ENCODE measurements at regions not wholly inside any gene's neighbourhood (a gene's known extent, or its start where the extent isn't known, plus 50 kb on each side); places are given as distances from the start of the nearest gene placed in this dataset.
"Not testable (repeated sequence)": the region's sequence is repeated elsewhere in the genome, so short reads cannot be mapped to it uniquely, and the experiment has no call there.

DNA sequence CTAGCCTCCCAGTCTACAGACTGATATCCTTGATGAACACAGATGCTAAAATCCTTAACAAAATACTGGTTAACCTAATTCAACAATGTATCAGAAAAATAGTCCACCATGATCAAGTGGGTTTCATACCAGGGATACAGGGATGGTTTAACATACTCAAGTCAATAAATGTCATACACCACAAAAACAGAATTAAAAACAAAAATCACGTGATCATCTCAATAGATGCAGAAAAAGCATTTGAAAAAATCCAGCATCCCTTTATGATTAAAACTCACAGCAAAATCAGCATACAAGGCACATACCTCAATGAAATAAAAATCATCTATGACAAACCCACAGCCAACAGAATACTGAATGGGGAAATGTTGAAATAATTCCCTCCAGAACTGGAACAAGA is 685.7 kb upstream of the DPPA4 start:
- not testable (repeated sequence) for ATAC-seq; H3K27me3 Mint-ChIP-seq; H3K4me3 Mint-ChIP-seq; H3K36me3 Mint-ChIP-seq (ENCODE audit: low read depth); H3K27ac Mint-ChIP-seq; DNase-seq; H3K4me1 Mint-ChIP-seq; H3K9me3 ChIP-seq (ENCODE audit: control insufficient read depth, low read length, poor library complexity, severe bottlenecking)

DNA sequence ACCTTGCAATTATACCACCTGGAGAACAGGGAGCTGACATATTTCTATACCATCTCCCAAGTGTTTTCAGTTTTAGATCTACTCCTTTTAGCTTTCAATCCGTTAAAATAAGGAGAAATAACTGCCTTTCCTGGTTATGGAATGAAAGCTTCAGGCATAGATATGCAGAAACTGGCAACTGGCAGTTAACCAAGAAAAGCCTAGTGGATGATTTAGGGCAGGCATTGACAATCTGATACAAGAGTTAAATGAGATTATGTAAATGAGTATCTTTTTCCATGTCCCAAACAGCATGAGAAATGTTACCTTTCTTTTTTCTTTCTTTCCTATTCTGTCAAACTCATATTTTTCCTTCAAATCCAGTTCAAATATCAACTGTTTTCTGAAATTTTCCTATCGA is 689.1 kb upstream of the DPPA4 start:
- no peaks in the 10 kb centered on the region for H3K27me3 Mint-ChIP-seq
- H3K27ac Mint-ChIP-seq, result no peak overlapping the region
- H3K9me3 ChIP-seq (ENCODE audit: control insufficient read depth, low read length, poor library complexity, severe bottlenecking), result no peaks in the 10 kb centered on the region
- peaks cover 2% of the 10 kb centered on the region for H3K36me3 Mint-ChIP-seq (ENCODE audit: low read depth)
- DNase-seq (no peak), ATAC-seq (no peak)
- no peak overlapping the region for H3K4me3 Mint-ChIP-seq
- H3K4me1 Mint-ChIP-seq, result no peaks in the 10 kb centered on the region

GRCh38 chr3:110027446-110028080 is 690.2 kb upstream of the DPPA4 start:
- H3K27me3 Mint-ChIP-seq, result no peaks in the 10 kb centered on the region
- H3K36me3 Mint-ChIP-seq (ENCODE audit: low read depth), result peaks cover 2% of the 10 kb centered on the region
- ATAC-seq, result no peak

DNA sequence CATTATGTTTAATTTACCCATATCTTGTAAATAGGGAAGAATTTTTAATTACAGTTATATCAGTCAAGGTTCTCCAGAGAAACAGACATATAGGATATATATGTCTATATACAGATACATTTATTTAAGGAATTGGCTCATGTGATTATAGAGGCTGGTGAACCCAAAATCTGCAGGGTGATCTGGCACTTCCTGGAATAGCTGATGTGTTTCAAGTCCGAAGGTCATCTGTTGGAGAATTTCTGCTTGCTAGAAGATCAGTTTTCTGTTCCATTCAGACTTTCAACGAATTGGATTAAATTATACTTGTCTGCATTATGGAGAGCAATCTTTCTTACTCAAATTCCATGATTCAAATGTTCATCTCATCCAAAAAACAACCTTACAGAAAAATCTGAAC is 694.6 kb upstream of the DPPA4 start:
- H3K27ac Mint-ChIP-seq, result no peak overlapping the region
- no peaks in the 10 kb centered on the region for H3K4me1 Mint-ChIP-seq
- DNase-seq, result no peak
- no peaks in the 10 kb centered on the region for H3K9me3 ChIP-seq (ENCODE audit: control insufficient read depth, low read length, poor library complexity, severe bottlenecking)
- ATAC-seq, result no peak
- H3K4me3 Mint-ChIP-seq, result no peak overlapping the region
- no peaks in the 10 kb centered on the region for H3K27me3 Mint-ChIP-seq
- peaks cover 2% of the 10 kb centered on the region for H3K36me3 Mint-ChIP-seq (ENCODE audit: low read depth)

More at GRCh38 chr3:110027446-110028080, 690.2 kb upstream of the DPPA4 start:
- no peaks in the 10 kb centered on the region for H3K4me1 Mint-ChIP-seq
- H3K9me3 ChIP-seq (ENCODE audit: control insufficient read depth, low read length, poor library complexity, severe bottlenecking), result no peaks in the 10 kb centered on the region
- no peak overlapping the region for H3K4me3 Mint-ChIP-seq
- no peak for DNase-seq
- no peak overlapping the region for H3K27ac Mint-ChIP-seq

GRCh38 chr3:110059431-110059830 is 722.1 kb upstream of the DPPA4 start:
- ATAC-seq, result no peak
- DNase-seq, result no peak
- Mint-ChIP-seq H3K4me3 (no peak overlapping the region), H3K27me3 (no peaks in the 10 kb centered on the region), H3K4me1 (no peaks in the 10 kb centered on the region), H3K36me3 (ENCODE audit: low read depth) (no peaks in the 10 kb centered on the region), H3K27ac (no peak overlapping the region)
- no peaks in the 10 kb centered on the region for H3K9me3 ChIP-seq (ENCODE audit: control insufficient read depth, low read length, poor library complexity, severe bottlenecking)

DNA sequence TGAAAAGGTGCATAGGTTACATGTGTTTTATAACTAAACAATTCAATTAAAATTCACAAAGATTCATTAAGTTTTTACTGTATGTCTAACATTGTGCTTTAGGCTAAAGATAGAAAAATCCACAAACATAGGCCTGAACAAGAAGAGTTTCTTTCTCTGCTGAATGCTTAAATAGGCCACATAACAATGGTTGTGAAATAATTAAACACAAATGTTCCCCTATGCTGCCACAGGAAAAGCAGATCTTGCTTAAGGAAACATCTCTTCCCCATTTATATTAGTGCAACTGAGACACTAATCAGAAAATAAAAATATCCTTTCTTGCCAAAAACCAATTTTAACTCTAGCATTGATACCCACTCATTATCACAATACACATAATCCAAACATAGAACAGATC is 725.4 kb upstream of the DPPA4 start:
- no peaks in the 10 kb centered on the region for H3K9me3 ChIP-seq (ENCODE audit: control insufficient read depth, low read length, poor library complexity, severe bottlenecking)
- H3K36me3 Mint-ChIP-seq (ENCODE audit: low read depth), result no peaks in the 10 kb centered on the region
- H3K4me1 Mint-ChIP-seq, result no peaks in the 10 kb centered on the region
- no peak for DNase-seq
- ATAC-seq, result no peak
- no peak overlapping the region for H3K4me3 Mint-ChIP-seq
- no peak overlapping the region for H3K27ac Mint-ChIP-seq
- H3K27me3 Mint-ChIP-seq, result no peaks in the 10 kb centered on the region

GRCh38 chr3:110063178-110063577 is 725.8 kb upstream of the DPPA4 start:
- no peak overlapping the region for H3K27ac Mint-ChIP-seq
- H3K4me1 Mint-ChIP-seq, result no peaks in the 10 kb centered on the region
- H3K4me3 Mint-ChIP-seq, result no peak overlapping the region
- H3K36me3 Mint-ChIP-seq (ENCODE audit: low read depth), result no peaks in the 10 kb centered on the region
- no peaks in the 10 kb centered on the region for H3K9me3 ChIP-seq (ENCODE audit: control insufficient read depth, low read length, poor library complexity, severe bottlenecking)
- no peaks in the 10 kb centered on the region for H3K27me3 Mint-ChIP-seq
- DNase-seq, result no peak
- ATAC-seq, result no peak

- no peaks in the 10 kb centered on the region for H3K27me3 Mint-ChIP-seq
- no peaks in the 10 kb centered on the region for H3K9me3 ChIP-seq (ENCODE audit: control insufficient read depth, low read length, poor library complexity, severe bottlenecking)
- DNase-seq, result no peak
- H3K4me1 Mint-ChIP-seq, result peaks cover 2% of the 10 kb centered on the region
- H3K36me3 Mint-ChIP-seq (ENCODE audit: low read depth), result no peaks in the 10 kb centered on the region
- no peak for ATAC-seq
- no peak overlapping the region for H3K27ac Mint-ChIP-seq
- no peak overlapping the region for H3K4me3 Mint-ChIP-seq
These were observed 728.9 kb upstream of the DPPA4 start for GRCh38 chr3:110066206-110066605.

DNA sequence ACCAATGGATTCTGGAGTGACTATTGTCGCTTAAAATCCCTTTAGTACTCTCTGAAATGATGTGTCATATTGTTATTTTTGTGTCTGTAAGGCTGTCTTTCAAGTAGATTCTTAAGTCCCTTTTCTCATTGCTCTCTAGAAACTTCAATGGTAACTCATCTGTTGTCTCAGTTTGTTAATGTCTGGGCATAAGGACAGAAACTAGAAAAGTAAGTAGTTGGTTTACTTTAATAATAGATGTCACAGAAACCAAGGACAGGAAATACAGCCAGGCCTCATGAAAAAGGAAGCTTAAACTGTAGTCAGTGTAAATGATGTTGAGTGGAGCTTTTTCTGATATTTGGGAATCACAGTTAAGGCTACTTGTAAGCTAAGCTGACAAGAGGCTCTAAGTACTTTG is 730.2 kb upstream of the DPPA4 start:
- H3K36me3 Mint-ChIP-seq (ENCODE audit: low read depth), result no peaks in the 10 kb centered on the region
- peaks cover 2% of the 10 kb centered on the region for H3K4me1 Mint-ChIP-seq
- no peaks in the 10 kb centered on the region for H3K9me3 ChIP-seq (ENCODE audit: control insufficient read depth, low read length, poor library complexity, severe bottlenecking)
- no peak overlapping the region for H3K4me3 Mint-ChIP-seq
- no peaks in the 10 kb centered on the region for H3K27me3 Mint-ChIP-seq
- DNase-seq (no peak), ATAC-seq (no peak)
- H3K27ac Mint-ChIP-seq, result no peak overlapping the region

DNA sequence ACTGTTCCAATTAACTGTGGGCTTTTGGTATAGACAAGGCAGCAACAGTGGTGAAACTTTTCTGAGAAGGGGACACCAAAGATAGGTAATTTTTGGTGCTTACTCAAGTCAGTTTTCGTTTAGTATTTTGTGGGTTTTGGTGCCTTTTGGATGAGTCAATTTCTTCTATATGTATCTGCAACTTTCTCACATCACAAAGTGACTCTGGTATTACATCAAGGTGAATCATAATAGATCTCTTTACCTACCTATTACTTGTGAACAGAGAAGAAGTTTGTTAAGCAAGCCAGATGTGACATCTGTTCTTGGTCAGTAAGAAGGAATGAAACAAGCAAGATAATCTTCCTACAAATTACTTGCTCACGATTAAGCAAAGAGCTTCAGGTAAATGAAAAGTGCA is 732.4 kb upstream of the DPPA4 start:
- no peaks in the 10 kb centered on the region for H3K9me3 ChIP-seq (ENCODE audit: control insufficient read depth, low read length, poor library complexity, severe bottlenecking)
- H3K27ac Mint-ChIP-seq, result no peak overlapping the region
- no peak overlapping the region for H3K4me3 Mint-ChIP-seq
- H3K4me1 Mint-ChIP-seq, result peaks cover 2% of the 10 kb centered on the region
- no peaks in the 10 kb centered on the region for H3K36me3 Mint-ChIP-seq (ENCODE audit: low read depth)
- no peak for DNase-seq
- H3K27me3 Mint-ChIP-seq, result no peaks in the 10 kb centered on the region
- no peak for ATAC-seq

DNA sequence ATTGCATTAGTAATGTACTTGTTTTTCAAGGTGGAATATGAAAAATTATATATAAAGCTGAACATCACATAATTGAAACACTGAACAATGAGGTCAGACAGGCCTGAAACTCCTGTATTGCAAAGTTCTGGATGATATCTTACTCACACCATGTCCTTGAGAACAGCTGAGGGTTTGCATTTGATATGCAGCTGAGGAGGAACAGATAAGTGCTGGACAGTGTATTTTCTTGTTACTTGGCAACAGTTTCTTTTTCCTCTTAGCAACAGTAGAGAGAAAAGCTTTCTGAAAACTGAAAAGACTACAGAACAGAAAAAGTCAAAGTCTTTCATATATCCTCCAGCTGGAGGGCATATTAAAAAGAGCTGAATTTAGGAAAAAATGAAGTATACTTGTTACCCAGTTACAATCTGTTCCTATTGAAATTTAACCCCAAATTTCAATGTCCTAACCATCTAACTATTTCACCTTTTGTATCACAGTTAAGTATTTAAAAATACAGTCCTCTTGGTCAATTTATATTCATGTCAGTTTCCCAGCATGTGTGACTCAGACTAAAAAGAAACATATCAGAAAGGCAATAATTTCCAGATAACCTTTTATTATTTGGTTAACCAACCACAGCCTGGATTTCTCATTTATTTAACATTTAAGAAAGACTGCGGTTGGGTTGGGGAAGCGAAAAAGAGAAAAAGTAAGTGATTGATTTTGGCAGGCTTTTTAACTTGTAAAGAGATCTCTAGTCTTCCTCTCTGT is 733.0 kb upstream of the DPPA4 start:
- DNase-seq (no peak), ATAC-seq (no peak)
- no peaks in the 10 kb centered on the region for H3K9me3 ChIP-seq (ENCODE audit: control insufficient read depth, low read length, poor library complexity, severe bottlenecking)
- Mint-ChIP-seq H3K4me3 (no peak overlapping the region), H3K27ac (no peak overlapping the region), H3K36me3 (ENCODE audit: low read depth) (no peaks in the 10 kb centered on the region), H3K4me1 (peaks cover 2% of the 10 kb centered on the region), H3K27me3 (no peaks in the 10 kb centered on the region)

DNA sequence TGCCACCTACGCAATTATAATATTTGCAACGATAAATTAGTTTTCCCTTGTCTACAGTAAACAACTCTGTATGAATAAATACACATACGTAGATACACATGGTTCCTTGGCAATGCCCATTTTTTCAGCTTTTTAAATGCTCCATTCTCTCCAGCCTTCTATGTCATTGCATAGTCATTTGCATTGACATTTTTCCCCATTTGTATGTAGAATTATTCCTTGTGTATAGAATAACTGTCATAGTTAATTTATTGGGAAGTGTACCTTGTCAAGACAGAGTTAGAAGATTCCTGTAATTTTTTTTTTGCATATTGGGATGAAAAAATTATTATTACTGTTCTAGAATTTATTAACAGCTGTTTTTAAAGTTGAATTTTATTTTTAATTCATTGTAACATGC is 736.7 kb upstream of the DPPA4 start:
- ATAC-seq, result no peak
- DNase-seq, result no peak
- peaks cover 2% of the 10 kb centered on the region for H3K4me1 Mint-ChIP-seq
- H3K9me3 ChIP-seq (ENCODE audit: control insufficient read depth, low read length, poor library complexity, severe bottlenecking), result no peaks in the 10 kb centered on the region
- no peak overlapping the region for H3K4me3 Mint-ChIP-seq
- H3K27me3 Mint-ChIP-seq, result no peaks in the 10 kb centered on the region
- no peak overlapping the region for H3K27ac Mint-ChIP-seq
- H3K36me3 Mint-ChIP-seq (ENCODE audit: low read depth), result no peaks in the 10 kb centered on the region

DNA sequence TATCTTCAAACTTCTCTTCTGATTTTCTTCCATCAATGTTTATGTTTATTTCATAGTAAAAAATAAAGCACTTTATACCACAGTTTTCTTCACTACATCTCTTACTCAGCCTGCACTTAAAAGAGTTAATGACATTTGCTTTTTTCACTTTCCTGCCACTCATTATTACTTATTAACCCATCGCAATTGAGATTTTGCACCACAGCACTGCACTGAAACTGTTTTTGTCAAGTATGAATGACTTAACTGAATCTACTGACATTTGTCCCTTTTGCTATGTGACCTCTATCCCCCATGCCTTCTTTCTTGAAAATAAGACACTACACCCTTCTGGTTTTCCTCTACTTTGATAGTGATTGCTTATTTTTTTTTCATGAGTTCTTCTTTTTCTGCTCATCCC is 739.7 kb upstream of the DPPA4 start:
- H3K36me3 Mint-ChIP-seq (ENCODE audit: low read depth), result no peaks in the 10 kb centered on the region
- DNase-seq (no peak), ATAC-seq (no peak)
- H3K9me3 ChIP-seq (ENCODE audit: control insufficient read depth, low read length, poor library complexity, severe bottlenecking), result no peaks in the 10 kb centered on the region
- no peak overlapping the region for H3K27ac Mint-ChIP-seq
- no peaks in the 10 kb centered on the region for H3K4me1 Mint-ChIP-seq
- no peak overlapping the region for H3K4me3 Mint-ChIP-seq
- H3K27me3 Mint-ChIP-seq, result no peaks in the 10 kb centered on the region

DNA sequence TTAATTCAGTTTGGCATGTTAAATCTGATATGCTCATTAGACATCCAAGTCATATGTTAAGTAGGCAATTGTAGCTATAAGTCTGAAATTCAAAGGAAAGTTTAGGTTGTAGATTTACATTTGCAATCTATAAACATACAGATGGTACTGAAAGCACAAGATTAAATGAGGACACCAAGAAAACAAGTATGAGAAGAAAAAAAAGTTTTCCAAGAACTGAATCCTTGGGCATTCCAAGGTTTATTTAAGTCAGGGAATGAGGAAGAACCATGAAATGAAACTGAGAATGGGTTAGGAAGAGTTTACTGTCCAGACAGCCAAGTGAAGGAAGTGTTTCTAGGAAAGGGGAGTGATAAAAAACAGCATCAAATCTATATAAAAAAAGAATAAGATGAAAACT is 756.1 kb upstream of the DPPA4 start:
- H3K27ac Mint-ChIP-seq, result no peak overlapping the region
- H3K4me3 Mint-ChIP-seq, result no peak overlapping the region
- H3K9me3 ChIP-seq (ENCODE audit: control insufficient read depth, low read length, poor library complexity, severe bottlenecking), result no peaks in the 10 kb centered on the region
- H3K36me3 Mint-ChIP-seq (ENCODE audit: low read depth), result no peaks in the 10 kb centered on the region
- no peaks in the 10 kb centered on the region for H3K4me1 Mint-ChIP-seq
- H3K27me3 Mint-ChIP-seq, result no peaks in the 10 kb centered on the region
- no peak for DNase-seq
- ATAC-seq, result no peak

Data from T-helper 17 cell (primary cell).